ENCODE measurements at regions not wholly inside any gene's neighbourhood (a gene's known extent, or its start where the extent isn't known, plus 50 kb on each side); places are given as distances from the start of the nearest gene placed in this dataset.
"Not testable (repeated sequence)": the region's sequence is repeated elsewhere in the genome, so short reads cannot be mapped to it uniquely, and the experiment has no call there.

GRCh38 chr5:7169240-7169878 is 226.6 kb upstream of the ADCY2 start:
- Histone ChIP-seq H3K4me1 (replicated peaks) (no peaks in the 10 kb centered on the region), H3K27me3 (replicated peaks; ENCODE audit: insufficient read depth) (no peaks in the 10 kb centered on the region), H3K9me3 (no peaks in the 10 kb centered on the region), H3K4me3 (no peak overlapping the region), H3K36me3 (no peaks in the 10 kb centered on the region), H3K27ac (no peak overlapping the region)
- TF ChIP-seq POLR2A (IDR thresholded peaks at IDR 0.05), result no peak
- 82% methylated on average over 4 of the region's 4 CpGs for WGBS
- no peak for DNase-seq (ENCODE audit: low spot score)
- intact Hi-C loops (cut with DNase I), result no loop called here

GRCh38 chr5:7170785-7171184 is 225.2 kb upstream of the ADCY2 start:
- H3K9me3 ChIP-seq; H3K27me3 ChIP-seq (replicated peaks; ENCODE audit: insufficient read depth); H3K4me1 ChIP-seq (replicated peaks); H3K36me3 ChIP-seq; H3K27ac ChIP-seq; intact Hi-C loops (cut with DNase I): not testable (repeated sequence)
- 19% methylated on average over 7 of the region's 16 CpGs for WGBS
- peak overlapping the region in 1 of 2 donors; percentile 10 for H3K4me3 ChIP-seq
- DNase-seq (ENCODE audit: low spot score), result peak; percentile 42
- peak; percentile 41 for TF ChIP-seq POLR2AphosphoS5 (IDR thresholded peaks at IDR 0.05)

GRCh38 chr5:7179364-7179763 is 216.6 kb upstream of the ADCY2 start:
- intact Hi-C loops (cut with DNase I), result no loop called here
- H3K36me3 ChIP-seq, result no peaks in the 10 kb centered on the region
- DNase-seq (ENCODE audit: low spot score), result no peak
- H3K27ac ChIP-seq, result no peak overlapping the region
- H3K9me3 ChIP-seq, result no peaks in the 10 kb centered on the region
- H3K27me3 ChIP-seq (replicated peaks; ENCODE audit: insufficient read depth), result no peaks in the 10 kb centered on the region
- H3K4me3 ChIP-seq, result no peak overlapping the region
- H3K4me1 ChIP-seq (replicated peaks), result no peaks in the 10 kb centered on the region
- TF ChIP-seq POLR2A (IDR thresholded peaks at IDR 0.05) (no peak), CTCF (IDR thresholded peaks at IDR 0.05) (no peak), POLR2AphosphoS5 (IDR thresholded peaks at IDR 0.05) (no peak)
- 54% methylated on average over 3 of the region's 3 CpGs for WGBS

- no peaks in the 10 kb centered on the region for H3K4me1 ChIP-seq (replicated peaks)
- no peak overlapping the region for H3K27ac ChIP-seq
- intact Hi-C loops (cut with DNase I), result no loop called here
- DNase-seq (ENCODE audit: low spot score), result no peak
- H3K27me3 ChIP-seq (replicated peaks; ENCODE audit: insufficient read depth), result no peaks in the 10 kb centered on the region
- no peaks in the 10 kb centered on the region for H3K36me3 ChIP-seq
- TF ChIP-seq CTCF (IDR thresholded peaks at IDR 0.05) (no peak), POLR2AphosphoS5 (IDR thresholded peaks at IDR 0.05) (no peak), POLR2A (IDR thresholded peaks at IDR 0.05) (no peak)
- no peak overlapping the region for H3K4me3 ChIP-seq
- H3K9me3 ChIP-seq, result no peaks in the 10 kb centered on the region
- WGBS, result 13% methylated on average over 2 of the region's 2 CpGs
These were observed 214.1 kb upstream of the ADCY2 start for GRCh38 chr5:7181841-7182240.

- intact Hi-C loops (cut with DNase I), result no loop called here
- WGBS, result 79% methylated on average over 7 of the region's 7 CpGs
- Histone ChIP-seq H3K4me3 (no peak overlapping the region), H3K9me3 (no peaks in the 10 kb centered on the region), H3K27ac (no peak overlapping the region), H3K27me3 (replicated peaks; ENCODE audit: insufficient read depth) (no peaks in the 10 kb centered on the region), H3K4me1 (replicated peaks) (no peaks in the 10 kb centered on the region), H3K36me3 (no peaks in the 10 kb centered on the region)
- no peak for DNase-seq (ENCODE audit: low spot score)
- TF ChIP-seq POLR2AphosphoS5 (IDR thresholded peaks at IDR 0.05) (no peak), CTCF (IDR thresholded peaks at IDR 0.05) (no peak), POLR2A (IDR thresholded peaks at IDR 0.05) (no peak)
These were observed 210.2 kb upstream of the ADCY2 start for GRCh38 chr5:7185742-7186141.

- Histone ChIP-seq H3K4me3 (no peak overlapping the region), H3K36me3 (no peaks in the 10 kb centered on the region), H3K27me3 (replicated peaks; ENCODE audit: insufficient read depth) (no peaks in the 10 kb centered on the region), H3K4me1 (replicated peaks) (no peaks in the 10 kb centered on the region), H3K9me3 (no peaks in the 10 kb centered on the region), H3K27ac (no peak overlapping the region)
- TF ChIP-seq POLR2A (IDR thresholded peaks at IDR 0.05) (no peak), CTCF (IDR thresholded peaks at IDR 0.05) (no peak)
- no peak for DNase-seq (ENCODE audit: low spot score)
- intact Hi-C loops (cut with DNase I), result no loop called here
- 42% methylated on average over 3 of the region's 3 CpGs for WGBS
These were observed 209.1 kb upstream of the ADCY2 start for GRCh38 chr5:7186818-7187217.

Measured in prostate gland (tissue), 2 donors.